NCI-H748 (cell line): ENCODE measurements at regions not wholly inside any gene's neighbourhood (a gene's known extent, or its start where the extent isn't known, plus 50 kb on each side); places are given as distances from the start of the nearest gene placed in this dataset.

Source experiments
- DNase-seq: peaks from one replicate; lab custom pipeline; 2025; ENCODE audit not compliant: unreplicated experiment; lab: John Stamatoyannopoulos, UW

- no peak for DNase-seq
Observed at GRCh38 chr5:124591583-124591982, 154.9 kb downstream of the ZNF608 start.

- no peak for DNase-seq
Observed at GRCh38 chr5:124590686-124591085, 155.8 kb downstream of the ZNF608 start.

DNA sequence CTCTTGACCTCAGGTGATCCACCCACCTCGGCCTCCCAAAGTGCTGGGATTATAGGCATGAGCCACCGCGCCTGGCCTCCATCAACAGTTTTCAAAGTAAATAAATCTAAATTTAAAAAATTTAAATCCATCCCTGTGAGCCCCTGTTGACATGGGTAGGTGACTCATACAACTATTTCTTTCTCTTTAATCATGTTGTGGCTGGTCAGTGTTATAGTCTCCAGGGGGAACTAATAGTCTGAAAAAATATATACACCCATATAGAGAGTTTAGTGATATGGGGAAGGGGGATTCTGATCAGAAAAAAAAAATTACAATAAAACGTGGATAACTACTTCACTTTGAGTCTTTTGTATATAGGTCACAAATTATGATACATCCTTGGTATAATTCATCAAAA, 159.2 kb downstream of the ZNF608 start:
- DNase-seq: no peak

- DNase-seq: no peak
Observed at GRCh38 chr5:124584991-124585715, 161.3 kb downstream of the ZNF608 start.

DNA sequence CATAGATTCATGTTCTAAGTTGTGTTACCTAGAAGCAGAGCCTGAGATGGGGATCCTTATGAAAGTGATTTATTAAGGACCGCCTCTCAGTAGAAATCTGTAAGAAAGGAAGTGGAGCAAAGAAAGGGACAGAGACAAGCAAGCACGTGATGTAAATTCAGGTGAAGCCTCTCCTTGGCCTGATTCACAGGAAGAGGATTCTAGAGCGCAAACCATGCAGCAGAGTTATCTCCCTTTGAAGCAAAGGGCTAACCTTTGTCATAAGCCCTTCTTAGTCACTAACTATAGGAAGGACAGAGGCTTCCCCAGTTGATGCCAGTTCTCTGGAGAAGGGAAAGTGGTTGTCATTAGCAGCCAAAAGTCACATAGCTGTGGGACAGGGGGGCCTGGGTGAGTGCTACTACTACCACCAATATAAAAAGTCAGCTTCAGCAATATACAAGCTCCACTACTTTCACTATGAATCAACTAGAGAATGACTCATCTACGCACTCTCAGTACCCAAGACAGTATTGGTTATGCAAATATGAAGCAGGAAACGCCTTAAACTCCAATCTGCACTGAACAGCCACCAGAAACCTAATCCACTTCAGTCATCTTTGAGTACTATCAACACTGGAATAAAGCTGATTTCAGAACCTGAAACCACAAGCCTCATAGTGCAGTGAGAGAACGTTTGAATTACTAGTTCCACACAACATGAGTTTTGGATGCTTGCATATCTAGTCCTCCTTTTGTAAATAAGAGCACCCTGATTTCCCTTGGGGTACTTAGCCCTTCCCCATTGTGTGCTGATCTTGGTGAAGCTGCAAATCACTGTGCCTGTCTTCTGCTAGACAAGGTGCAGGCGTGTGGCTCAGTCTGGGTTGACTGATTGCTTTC, 162.7 kb downstream of the ZNF608 start:
- no peak for DNase-seq

DNA sequence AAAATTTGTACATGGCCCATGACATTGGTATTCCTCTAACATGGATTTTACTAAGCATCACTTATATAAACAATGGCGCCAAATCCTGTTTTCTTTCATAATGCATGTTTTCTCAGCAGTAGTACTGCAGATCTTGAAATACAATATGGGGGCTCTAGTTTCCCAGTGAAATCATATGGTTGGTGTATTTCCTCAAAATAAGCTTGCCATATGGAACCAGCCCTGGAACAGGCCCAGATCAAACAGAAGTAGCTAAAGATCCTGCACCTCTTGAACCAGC, 163.9 kb downstream of the ZNF608 start:
- no peak for DNase-seq

- DNase-seq: no peak
Observed at GRCh38 chr5:124581738-124582560, 164.5 kb downstream of the ZNF608 start.

- peak; percentile 37 for DNase-seq
Observed at GRCh38 chr5:124580925-124581737, 165.3 kb downstream of the ZNF608 start.

DNA sequence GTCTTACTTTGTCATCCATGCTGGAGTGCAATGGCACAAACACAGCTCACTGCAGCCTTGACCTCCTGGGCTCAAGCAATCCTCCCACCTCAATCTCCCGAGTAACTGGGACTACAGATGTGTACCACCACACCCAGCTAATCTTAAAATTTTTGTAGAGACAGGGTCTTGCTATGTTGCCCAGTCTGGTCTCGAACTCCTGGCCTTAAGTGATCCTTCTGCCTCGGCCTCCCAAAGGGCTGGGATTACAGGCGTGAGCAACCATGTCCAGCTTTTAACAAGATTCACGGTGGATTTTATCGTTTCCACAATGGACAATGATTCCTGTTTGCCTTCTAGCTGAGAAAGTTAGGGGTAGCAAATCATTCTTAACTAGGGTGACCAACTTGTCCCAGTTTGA, 165.9 kb downstream of the ZNF608 start:
- DNase-seq: no peak

- no peak for DNase-seq
Observed at GRCh38 chr5:124576848-124577409, 169.5 kb downstream of the ZNF608 start.

DNA sequence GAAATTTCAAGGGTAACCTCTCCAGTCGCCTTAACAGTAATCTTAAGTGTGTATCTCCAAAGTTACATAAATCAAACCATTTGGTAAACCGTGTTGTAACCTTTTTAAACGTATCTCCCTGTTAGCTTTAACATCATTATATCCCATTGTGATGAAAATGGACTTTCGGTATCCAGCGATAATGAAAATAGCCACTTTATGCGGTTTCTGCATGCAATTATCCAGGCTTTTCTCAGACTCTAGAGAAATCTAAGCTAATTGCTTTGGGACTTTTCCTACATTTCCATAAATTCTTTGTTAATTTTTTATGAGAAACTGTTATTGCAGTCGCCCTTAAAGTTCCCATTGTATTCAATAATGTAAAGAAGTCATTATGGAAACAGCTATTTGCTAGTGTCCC, 170.7 kb downstream of the ZNF608 start:
- DNase-seq: peak; percentile 16

- DNase-seq: peak; percentile 70
Observed at GRCh38 chr5:124574521-124575436, 171.7 kb downstream of the ZNF608 start.

- DNase-seq: peak; percentile 90
Observed at GRCh38 chr5:124572971-124573370, 173.5 kb downstream of the ZNF608 start.

- no peak for DNase-seq
Observed at GRCh38 chr5:124570285-124571035, 176.0 kb downstream of the ZNF608 start.

GRCh38 chr5:124566875-124567450, 179.5 kb downstream of the ZNF608 start:
- no peak for DNase-seq

- DNase-seq: no peak
Observed at GRCh38 chr5:124561451-124561850, 185.0 kb downstream of the ZNF608 start.

DNA sequence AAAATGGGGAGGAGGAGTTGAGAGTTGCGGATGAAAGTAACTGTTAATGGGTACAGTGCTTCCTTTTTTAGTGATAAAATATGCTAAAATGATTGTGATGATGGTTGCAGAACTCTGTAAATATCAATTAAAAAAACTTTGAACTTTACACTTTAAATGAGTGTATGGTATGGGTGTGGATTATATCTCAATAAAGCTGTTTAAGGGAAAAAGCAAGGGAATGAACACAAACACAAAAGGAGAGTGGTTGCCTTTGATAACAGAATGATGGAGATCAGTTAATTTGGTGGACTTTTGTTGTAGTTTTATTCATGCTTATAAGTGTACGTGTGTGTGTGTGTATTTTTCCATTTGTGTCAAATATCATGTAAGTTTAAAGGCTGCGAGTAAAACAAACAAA, 186.1 kb downstream of the ZNF608 start:
- DNase-seq: no peak

GRCh38 chr5:124557761-124558160, 188.7 kb downstream of the ZNF608 start:
- no peak for DNase-seq
